ENCODE measurements at regions not wholly inside any gene's neighbourhood (a gene's known extent, or its start where the extent isn't known, plus 50 kb on each side); places are given as distances from the start of the nearest gene placed in this dataset.

- Histone ChIP-seq H3K4me1 (ENCODE audit: insufficient read depth, low read length) (no peaks in the 10 kb centered on the region), H3K36me3 (ENCODE audit: insufficient read depth, low read length) (no peaks in the 10 kb centered on the region), H3K27me3 (ENCODE audit: insufficient read depth, low read length, poor library complexity, severe bottlenecking) (no peaks in the 10 kb centered on the region), H3K27ac (ENCODE audit: low read depth, low read length) (no peak overlapping the region), H3K4me3 (ENCODE audit: low read length) (no peak overlapping the region), H3K9me3 (ENCODE audit: low read length) (no peaks in the 10 kb centered on the region)
- DNase-seq, result no peak
- Mint-ChIP-seq H3K9me3 (no peaks in the 10 kb centered on the region), H3K36me3 (peaks cover 0 to 4% (median 2%) of the 10 kb centered on the region in 3 donors), H3K4me1 (no peaks in the 10 kb centered on the region), H3K4me3 (no peak overlapping the region), H3K27me3 (peaks cover 7 to 12% of the 10 kb centered on the region in 2 donors), H3K27ac (no peak overlapping the region)
- ChIA-PET CTCF (no interaction called here), POLR2A (no interaction called here)
Measured at GRCh38 chr4:101439926-101440325, 92.6 kb upstream of the PPP3CA start.

DNA sequence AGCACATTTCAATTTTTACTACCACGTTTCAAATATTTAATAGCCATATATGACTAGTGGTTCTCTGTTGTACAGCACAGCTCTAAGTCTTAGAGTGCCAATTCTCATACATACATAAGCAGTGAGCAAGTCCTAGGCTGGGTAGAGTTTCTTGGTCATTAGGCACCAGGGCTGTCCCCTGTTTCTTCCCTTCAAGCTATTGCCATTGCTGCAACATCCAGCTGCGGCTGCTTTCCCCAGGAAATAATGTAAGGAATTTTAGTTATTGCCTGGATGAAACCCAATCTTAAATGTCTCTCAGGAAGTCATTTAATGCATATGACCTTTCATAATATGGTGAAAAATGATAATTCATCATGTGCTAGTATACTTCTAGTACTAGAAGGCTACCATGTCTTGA lies 74.1 kb upstream of the PPP3CA start:
- H3K4me3 Mint-ChIP-seq, result no peak overlapping the region
- Histone ChIP-seq H3K4me1 (ENCODE audit: insufficient read depth, low read length) (peaks cover 35% of the 10 kb centered on the region), H3K4me3 (ENCODE audit: low read length) (no peak overlapping the region), H3K27me3 (ENCODE audit: insufficient read depth, low read length, poor library complexity, severe bottlenecking) (no peaks in the 10 kb centered on the region), H3K9me3 (ENCODE audit: low read length) (no peaks in the 10 kb centered on the region), H3K36me3 (ENCODE audit: insufficient read depth, low read length) (no peaks in the 10 kb centered on the region), H3K27ac (ENCODE audit: low read depth, low read length) (no peak overlapping the region)
- DNase-seq, result no peak
- CTCF ChIA-PET, result no interaction called here
- no peaks in the 10 kb centered on the region for H3K36me3 Mint-ChIP-seq
- H3K27ac Mint-ChIP-seq, result no peak overlapping the region
- H3K4me1 Mint-ChIP-seq, result peaks cover 35 to 39% (median 39%) of the 10 kb centered on the region in 3 donors
- peaks cover 9 to 27% of the 10 kb centered on the region in 2 donors for H3K27me3 Mint-ChIP-seq
- H3K9me3 Mint-ChIP-seq, result no peaks in the 10 kb centered on the region
- POLR2A ChIA-PET, result no interaction called here

DNA sequence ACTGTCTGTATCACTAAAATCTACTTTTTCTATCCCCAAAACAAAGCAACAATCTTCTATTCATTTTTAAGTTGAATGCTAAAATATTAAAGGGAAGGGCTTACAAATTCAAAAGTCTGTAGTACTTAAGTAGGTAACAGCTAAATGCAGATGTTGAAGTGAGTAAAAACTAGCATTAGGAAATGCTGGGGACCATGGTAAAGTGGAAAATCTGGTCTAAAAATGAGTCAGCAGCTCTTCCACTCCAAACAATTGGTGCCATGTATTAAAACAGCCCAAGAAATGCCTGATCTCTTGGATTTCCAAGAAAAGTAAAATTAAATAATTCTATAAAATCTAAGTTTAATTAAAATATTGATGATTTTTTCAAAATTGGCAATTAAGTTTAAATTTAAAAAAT lies 73.3 kb upstream of the PPP3CA start:
- H3K27ac ChIP-seq (ENCODE audit: low read depth, low read length), result no peak overlapping the region
- no peaks in the 10 kb centered on the region for H3K9me3 ChIP-seq (ENCODE audit: low read length)
- POLR2A ChIA-PET, result no interaction called here
- Mint-ChIP-seq H3K27me3 (peaks cover 9 to 29% of the 10 kb centered on the region in 2 donors), H3K4me1 (peaks cover 38 to 42% (median 41%) of the 10 kb centered on the region in 3 donors), H3K4me3 (no peak overlapping the region), H3K27ac (no peak overlapping the region), H3K9me3 (no peaks in the 10 kb centered on the region), H3K36me3 (no peaks in the 10 kb centered on the region)
- CTCF ChIA-PET, result no interaction called here
- H3K27me3 ChIP-seq (ENCODE audit: insufficient read depth, low read length, poor library complexity, severe bottlenecking), result no peaks in the 10 kb centered on the region
- H3K36me3 ChIP-seq (ENCODE audit: insufficient read depth, low read length), result no peaks in the 10 kb centered on the region
- peaks cover 35% of the 10 kb centered on the region for H3K4me1 ChIP-seq (ENCODE audit: insufficient read depth, low read length)
- H3K4me3 ChIP-seq (ENCODE audit: low read length), result no peak overlapping the region
- DNase-seq, result no peak

DNA sequence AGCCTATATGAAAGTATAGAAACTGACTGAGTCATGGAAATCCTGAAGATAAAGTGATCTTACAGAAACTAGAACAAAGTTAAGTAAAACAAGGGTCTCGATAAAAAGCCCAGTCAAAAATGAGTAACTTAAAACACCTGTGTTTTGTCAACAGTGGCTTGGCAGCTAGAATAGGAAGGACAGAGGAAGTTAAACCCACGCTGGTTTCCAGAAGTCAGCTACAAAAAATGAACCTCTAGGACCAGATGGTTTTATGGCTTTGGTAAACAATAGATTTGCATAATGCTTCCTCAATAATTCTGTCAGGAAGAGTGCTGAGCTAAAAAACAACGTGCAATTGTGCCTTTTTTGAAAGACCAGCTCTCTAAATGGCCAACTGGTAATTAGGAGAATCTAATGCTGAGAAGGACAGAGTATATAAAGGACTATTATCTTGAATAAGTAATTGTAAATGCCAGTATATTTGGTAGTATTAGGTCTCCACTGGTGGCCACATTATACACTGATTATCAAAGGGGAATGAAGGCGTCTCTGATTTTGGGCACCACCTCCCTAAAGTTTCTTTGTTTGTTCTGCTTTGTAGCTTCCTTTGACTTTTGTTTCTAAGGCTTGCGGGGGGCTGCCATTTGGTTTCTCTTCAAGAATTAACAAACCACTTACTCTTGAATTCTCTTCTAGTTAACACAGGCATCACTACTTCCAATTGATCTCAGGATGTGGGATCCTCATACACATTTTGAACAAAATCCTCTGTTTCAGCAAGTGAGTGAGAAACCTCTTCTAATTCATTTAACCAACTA lies 72.2 kb upstream of the PPP3CA start:
- H3K4me3 ChIP-seq (ENCODE audit: low read length), result no peak overlapping the region
- peaks cover 35% of the 10 kb centered on the region for H3K4me1 ChIP-seq (ENCODE audit: insufficient read depth, low read length)
- Mint-ChIP-seq H3K27me3 (peaks cover 9 to 29% of the 10 kb centered on the region in 2 donors), H3K4me3 (peak overlapping the region in 3 of 7 donors; percentile 6 to 10 (median 10)), H3K4me1 (peaks cover 46 to 53% (median 52%) of the 10 kb centered on the region in 3 donors), H3K27ac (peak overlapping the region in 1 of 8 donors; percentile 32), H3K9me3 (no peaks in the 10 kb centered on the region), H3K36me3 (no peaks in the 10 kb centered on the region)
- no peaks in the 10 kb centered on the region for H3K27me3 ChIP-seq (ENCODE audit: insufficient read depth, low read length, poor library complexity, severe bottlenecking)
- H3K36me3 ChIP-seq (ENCODE audit: insufficient read depth, low read length), result no peaks in the 10 kb centered on the region
- ChIA-PET CTCF (interaction anchor here (3.0 kb wide), 1 partner anchor 71 kb away, joined by 14 read pairs; the partner anchor contains the start of gene PPP3CA), POLR2A (no interaction called here)
- peak in 1 of 5 donors; percentile 43 for DNase-seq
- no peak overlapping the region for H3K27ac ChIP-seq (ENCODE audit: low read depth, low read length)
- no peaks in the 10 kb centered on the region for H3K9me3 ChIP-seq (ENCODE audit: low read length)

GRCh38 chr4:101418466-101418865 lies 71.1 kb upstream of the PPP3CA start:
- Histone ChIP-seq H3K27me3 (ENCODE audit: insufficient read depth, low read length, poor library complexity, severe bottlenecking) (no peaks in the 10 kb centered on the region), H3K36me3 (ENCODE audit: insufficient read depth, low read length) (no peaks in the 10 kb centered on the region), H3K4me1 (ENCODE audit: insufficient read depth, low read length) (peaks cover 35% of the 10 kb centered on the region), H3K27ac (ENCODE audit: low read depth, low read length) (no peak overlapping the region), H3K4me3 (ENCODE audit: low read length) (no peak overlapping the region), H3K9me3 (ENCODE audit: low read length) (no peaks in the 10 kb centered on the region)
- Mint-ChIP-seq H3K27me3 (peaks cover 6 to 25% of the 10 kb centered on the region in 2 donors), H3K27ac (peak overlapping the region in 3 of 8 donors; percentile 0 to 61 (median 4)), H3K9me3 (no peaks in the 10 kb centered on the region), H3K4me1 (peaks cover 49 to 59% (median 57%) of the 10 kb centered on the region in 3 donors), H3K4me3 (peak overlapping the region; percentile 3 to 76 (median 60)), H3K36me3 (no peaks in the 10 kb centered on the region)
- ChIA-PET CTCF (interaction anchor here (3.0 kb wide), 1 partner anchor 70 kb away, joined by 14 read pairs; the partner anchor contains the start of gene PPP3CA), POLR2A (interaction anchor here (1.1 to 1.2 kb wide), 2 partner anchors 70 to 398 kb away, joined by 4 to 6 read pairs; partner anchors contain the start of gene PPP3CA)
- DNase-seq, result no peak

- Mint-ChIP-seq H3K4me1 (peaks cover 49 to 59% (median 57%) of the 10 kb centered on the region in 3 donors), H3K27ac (peak overlapping the region in 3 of 8 donors; percentile 0 to 61 (median 4)), H3K36me3 (no peaks in the 10 kb centered on the region), H3K27me3 (peaks cover 6 to 25% of the 10 kb centered on the region in 2 donors), H3K9me3 (no peaks in the 10 kb centered on the region), H3K4me3 (peak overlapping the region; percentile 3 to 76 (median 60))
- POLR2A ChIA-PET, result interaction anchor here (1.1 to 1.2 kb wide), 2 partner anchors 70 to 398 kb away, joined by 4 to 6 read pairs; partner anchors contain the start of gene PPP3CA
- Histone ChIP-seq H3K27ac (ENCODE audit: low read depth, low read length) (no peak overlapping the region), H3K9me3 (ENCODE audit: low read length) (no peaks in the 10 kb centered on the region), H3K36me3 (ENCODE audit: insufficient read depth, low read length) (no peaks in the 10 kb centered on the region), H3K27me3 (ENCODE audit: insufficient read depth, low read length, poor library complexity, severe bottlenecking) (no peaks in the 10 kb centered on the region), H3K4me1 (ENCODE audit: insufficient read depth, low read length) (peaks cover 35% of the 10 kb centered on the region), H3K4me3 (ENCODE audit: low read length) (no peak overlapping the region)
- peak; percentile 38 to 80 (median 71) for DNase-seq
- CTCF ChIA-PET, result interaction anchor here (3.0 kb wide), 1 partner anchor 70 kb away, joined by 14 read pairs; the partner anchor contains the start of gene PPP3CA
Measured at GRCh38 chr4:101418055-101418454, 70.7 kb upstream of the PPP3CA start.

- Mint-ChIP-seq H3K27me3 (peaks cover 6 to 25% of the 10 kb centered on the region in 2 donors), H3K9me3 (no peaks in the 10 kb centered on the region), H3K27ac (no peak overlapping the region), H3K4me1 (peaks cover 49 to 59% (median 57%) of the 10 kb centered on the region in 3 donors), H3K36me3 (no peaks in the 10 kb centered on the region), H3K4me3 (peak overlapping the region in 1 of 7 donors; percentile 51)
- Histone ChIP-seq H3K4me1 (ENCODE audit: insufficient read depth, low read length) (peaks cover 35% of the 10 kb centered on the region), H3K36me3 (ENCODE audit: insufficient read depth, low read length) (no peaks in the 10 kb centered on the region), H3K27ac (ENCODE audit: low read depth, low read length) (no peak overlapping the region), H3K4me3 (ENCODE audit: low read length) (no peak overlapping the region), H3K27me3 (ENCODE audit: insufficient read depth, low read length, poor library complexity, severe bottlenecking) (no peaks in the 10 kb centered on the region), H3K9me3 (ENCODE audit: low read length) (no peaks in the 10 kb centered on the region)
- no peak for DNase-seq
- ChIA-PET CTCF (interaction anchor here (3.0 kb wide), 1 partner anchor 69 kb away, joined by 14 read pairs; the partner anchor contains the start of gene PPP3CA), POLR2A (no interaction called here)
Measured at GRCh38 chr4:101417046-101417445, 69.7 kb upstream of the PPP3CA start.

DNA sequence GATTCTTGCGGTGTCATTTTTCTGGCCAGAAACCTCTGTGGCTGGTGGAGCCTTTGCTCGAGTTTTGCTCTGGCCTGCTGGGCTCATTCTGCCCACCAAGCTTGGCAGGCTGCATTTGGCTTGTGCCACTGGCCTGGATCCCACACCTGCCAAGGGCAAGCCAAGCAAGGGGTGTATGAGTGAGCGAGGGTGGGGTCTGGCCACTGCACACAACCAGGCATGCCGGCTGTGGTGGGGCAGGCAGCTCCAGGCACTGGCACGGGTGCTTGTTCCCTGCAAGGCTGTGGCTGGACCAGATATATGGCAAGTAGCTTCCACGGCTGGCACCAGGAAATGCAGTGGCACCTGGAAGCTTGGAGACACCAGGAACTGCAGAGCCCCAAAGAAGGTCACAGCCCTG lies 68.6 kb upstream of the PPP3CA start:
- Mint-ChIP-seq H3K4me3 (no peak overlapping the region), H3K9me3 (no peaks in the 10 kb centered on the region), H3K27ac (no peak overlapping the region), H3K27me3 (peaks cover 6 to 19% of the 10 kb centered on the region in 2 donors), H3K4me1 (peaks cover 55 to 67% (median 64%) of the 10 kb centered on the region in 3 donors), H3K36me3 (no peaks in the 10 kb centered on the region)
- Histone ChIP-seq H3K4me3 (ENCODE audit: low read length) (no peak overlapping the region), H3K27me3 (ENCODE audit: insufficient read depth, low read length, poor library complexity, severe bottlenecking) (no peaks in the 10 kb centered on the region), H3K4me1 (ENCODE audit: insufficient read depth, low read length) (peaks cover 35% of the 10 kb centered on the region), H3K27ac (ENCODE audit: low read depth, low read length) (no peak overlapping the region), H3K36me3 (ENCODE audit: insufficient read depth, low read length) (no peaks in the 10 kb centered on the region), H3K9me3 (ENCODE audit: low read length) (no peaks in the 10 kb centered on the region)
- POLR2A ChIA-PET, result no interaction called here
- CTCF ChIA-PET, result no interaction called here
- no peak for DNase-seq
